Activated naive CD4-positive, alpha-beta T cell treated with Interleukin-2 at 50 U/mL for 16 hours (primary cell): ENCODE measurements at regions not wholly inside any gene's neighbourhood (a gene's known extent, or its start where the extent isn't known, plus 50 kb on each side); places are given as distances from the start of the nearest gene placed in this dataset.

Experiments used
- DNase-seq: peaks from one replicate; pipeline ENCODE4 v3.0.0-alpha.2; 2020

- no peak for DNase-seq
Measured at GRCh38 chr20:24134930-24135329, 146.4 kb upstream of the GGTLC1 start.

GRCh38 chr20:24134284-24134683 is 145.7 kb upstream of the GGTLC1 start:
- no peak for DNase-seq

DNA sequence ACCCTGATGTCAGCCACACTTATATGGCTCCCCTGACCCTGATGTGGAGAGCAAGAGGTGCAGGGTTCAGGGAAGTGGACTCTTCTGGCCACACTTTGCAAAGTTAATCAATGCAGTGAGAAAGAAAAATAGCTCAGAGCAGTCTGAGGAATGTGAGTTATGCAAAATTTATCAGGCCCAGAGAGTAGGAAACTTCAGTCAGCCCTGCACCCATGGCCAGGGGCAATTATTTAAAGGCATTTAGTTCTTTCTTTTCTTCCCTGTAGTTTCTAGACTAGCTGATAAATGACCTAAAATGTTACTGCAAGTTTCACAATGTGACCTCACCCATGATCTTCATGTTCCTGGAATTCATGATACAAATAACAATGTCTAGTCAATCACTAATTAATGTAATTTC is 143.7 kb upstream of the GGTLC1 start:
- no peak for DNase-seq

DNA sequence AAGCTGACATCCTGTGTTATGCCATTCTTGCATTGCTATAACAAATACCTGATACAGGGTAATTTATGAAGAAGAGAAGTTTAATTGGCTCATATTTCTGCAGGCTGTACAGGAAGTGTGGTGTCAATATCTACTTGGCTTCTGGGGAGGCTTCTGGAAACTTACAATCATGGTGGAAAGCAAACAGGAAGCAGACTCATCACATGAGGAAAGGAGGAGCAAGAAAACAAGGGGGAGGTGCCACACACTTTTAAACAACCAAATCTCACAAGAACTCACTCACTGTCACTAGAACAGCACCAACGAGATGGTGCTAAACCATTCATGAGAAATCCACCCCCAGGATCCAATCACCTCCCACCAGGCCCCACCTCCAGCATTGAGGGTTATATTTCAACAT is 143.1 kb upstream of the GGTLC1 start:
- no peak for DNase-seq

- DNase-seq, result no peak
Measured at GRCh38 chr20:24131281-24131680, 142.7 kb upstream of the GGTLC1 start.

- DNase-seq, result no peak
Measured at GRCh38 chr20:24129641-24130040, 141.1 kb upstream of the GGTLC1 start.

DNA sequence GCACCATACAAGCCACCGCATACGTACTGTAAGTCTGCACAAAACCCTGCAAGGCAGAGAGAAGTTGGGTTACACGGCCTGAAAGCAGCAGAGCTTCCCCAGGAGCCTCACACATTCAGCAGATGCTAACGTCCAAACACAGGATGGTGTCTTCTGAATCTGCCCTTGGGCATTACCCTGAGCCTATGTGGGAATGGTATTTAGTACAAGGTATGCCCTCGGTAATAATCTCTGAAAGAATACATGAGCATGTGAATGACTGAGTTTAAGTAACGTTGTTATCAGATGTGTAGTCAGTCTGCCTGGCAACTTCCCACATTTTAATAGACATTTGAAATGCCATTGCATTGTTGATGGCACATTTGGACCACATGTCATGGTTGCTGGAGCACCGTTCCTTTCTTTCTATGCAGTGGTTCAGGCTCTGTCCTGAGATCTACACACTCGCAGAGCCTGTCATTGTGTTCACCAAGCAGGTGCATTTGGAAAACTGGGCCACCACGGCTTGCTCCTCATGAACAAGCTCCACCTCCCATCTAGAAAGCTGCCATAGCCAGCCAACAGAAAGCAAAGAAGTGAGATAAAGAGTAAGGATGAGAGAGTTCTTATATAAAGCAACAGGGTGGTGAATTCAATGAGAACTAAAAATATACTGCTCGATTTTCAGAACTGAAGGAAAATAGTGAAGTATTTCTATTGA is 136.5 kb upstream of the GGTLC1 start:
- DNase-seq, result no peak

DNA sequence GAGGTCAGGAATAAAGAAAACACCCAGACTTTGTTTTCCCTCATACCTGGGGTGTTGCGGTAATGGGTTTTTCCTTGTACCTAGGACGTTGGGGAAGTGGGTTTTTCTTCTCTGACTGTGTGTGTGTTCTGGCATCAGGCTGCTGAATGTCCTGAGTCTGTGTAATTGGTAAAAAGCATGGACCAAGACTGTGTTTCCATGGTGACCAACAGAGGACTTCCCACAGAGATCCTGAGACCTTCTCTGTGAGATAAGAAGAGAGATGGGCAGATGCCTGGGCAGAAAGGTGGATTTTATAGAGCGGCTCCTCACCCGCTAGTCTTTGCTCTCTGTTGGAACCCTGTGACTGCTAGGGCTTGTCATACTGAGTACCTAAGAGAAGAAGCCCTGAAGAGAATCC is 135.4 kb upstream of the GGTLC1 start:
- DNase-seq, result no peak

DNA sequence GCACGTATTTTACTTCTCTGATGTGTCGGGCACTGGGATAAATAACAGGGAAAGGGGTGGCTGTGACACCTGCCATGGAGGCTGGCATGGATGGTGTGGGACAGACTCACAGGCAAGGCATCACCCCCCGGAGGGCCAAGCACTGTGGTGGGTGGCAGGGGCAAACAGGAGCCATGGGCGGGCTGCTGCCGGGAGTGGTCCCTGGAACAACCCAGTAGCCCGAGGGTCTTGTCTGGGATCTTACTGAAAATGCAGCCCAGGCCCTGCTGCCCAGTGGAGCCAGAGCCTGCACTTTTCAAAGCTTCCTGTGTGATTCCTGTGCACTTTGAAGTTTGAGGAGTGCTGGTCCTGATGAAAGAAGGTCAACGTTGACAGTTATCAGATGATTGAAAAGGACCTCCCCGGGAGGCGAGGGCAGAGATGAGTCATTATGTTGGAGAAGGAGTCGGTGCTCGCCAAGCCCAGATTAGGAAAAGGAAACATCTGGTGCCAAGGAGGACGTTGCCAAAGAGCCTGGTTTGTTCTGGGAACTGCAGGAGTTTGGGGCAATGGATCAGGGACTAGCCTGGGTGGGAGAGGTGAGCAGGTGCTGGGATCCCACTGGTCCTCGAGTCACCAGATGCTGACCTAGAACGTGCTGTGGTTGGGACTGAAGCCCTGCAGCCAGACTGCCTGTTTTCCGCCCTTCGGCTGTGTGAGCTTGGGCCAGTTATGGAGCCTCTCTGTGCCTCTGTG is 130.0 kb upstream of the GGTLC1 start:
- DNase-seq, result no peak

DNA sequence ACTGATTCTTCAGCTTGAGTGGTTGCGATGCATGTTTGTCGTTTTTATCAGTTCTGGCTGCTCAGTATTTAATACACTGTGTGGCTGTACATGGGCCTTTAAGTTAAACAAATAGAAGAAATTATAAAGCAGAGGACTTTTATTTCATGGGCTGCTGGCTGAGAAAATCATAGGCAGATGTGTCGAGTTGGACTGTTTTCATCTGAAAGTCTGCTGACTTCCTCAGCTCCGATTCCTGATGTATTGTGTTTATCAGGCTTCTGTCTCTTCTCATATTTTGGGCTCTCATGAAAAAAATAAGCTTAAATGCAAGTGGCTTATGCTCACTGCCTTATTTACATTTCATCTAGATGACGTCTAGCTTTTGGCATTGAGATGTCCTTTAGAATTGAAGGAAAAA is 129.5 kb upstream of the GGTLC1 start:
- no peak for DNase-seq

DNA sequence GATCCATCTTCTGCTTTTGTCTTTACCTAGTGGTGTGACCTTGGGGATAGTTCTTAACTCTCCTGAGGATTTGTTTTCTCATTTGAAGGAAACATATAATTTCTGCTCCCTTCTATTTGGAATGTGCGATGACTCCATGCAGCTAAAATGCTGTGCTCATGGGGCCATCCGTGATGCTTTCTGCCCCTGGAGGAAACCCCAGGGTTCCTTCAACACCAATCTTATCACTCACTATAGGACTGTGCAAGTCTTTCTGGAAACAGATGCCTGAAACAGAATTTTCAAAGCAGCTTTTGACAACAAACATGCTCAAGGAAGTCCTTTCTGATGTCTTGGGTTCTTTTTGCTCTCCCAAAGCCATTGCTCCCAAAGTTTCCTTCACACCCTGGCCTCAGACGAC is 128.8 kb upstream of the GGTLC1 start:
- no peak for DNase-seq

- DNase-seq, result no peak
Measured at GRCh38 chr20:24116611-24117010, 128.0 kb upstream of the GGTLC1 start.

- no peak for DNase-seq
Measured at GRCh38 chr20:24112360-24112759, 123.8 kb upstream of the GGTLC1 start.

GRCh38 chr20:24111858-24112257 is 123.3 kb upstream of the GGTLC1 start:
- DNase-seq, result no peak

DNA sequence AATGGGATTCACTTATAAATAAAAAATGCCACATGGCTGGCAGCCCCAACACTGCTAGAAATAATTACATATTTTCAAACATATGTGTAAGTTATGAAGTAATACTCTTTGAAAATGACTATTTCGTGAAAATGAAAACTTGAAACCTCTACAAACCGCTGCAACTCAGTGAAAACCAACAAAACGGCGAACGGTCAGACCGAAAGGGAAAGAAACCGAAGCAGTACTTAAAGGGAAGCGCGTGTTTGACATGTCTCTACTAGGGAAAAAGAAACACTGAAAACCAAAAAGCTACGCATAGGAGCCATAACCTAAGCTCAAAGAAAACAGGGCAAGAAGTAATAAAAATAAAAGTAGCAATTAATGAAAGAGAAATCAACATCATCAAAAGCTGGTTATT is 121.0 kb upstream of the GGTLC1 start:
- DNase-seq, result peak; percentile 30

DNA sequence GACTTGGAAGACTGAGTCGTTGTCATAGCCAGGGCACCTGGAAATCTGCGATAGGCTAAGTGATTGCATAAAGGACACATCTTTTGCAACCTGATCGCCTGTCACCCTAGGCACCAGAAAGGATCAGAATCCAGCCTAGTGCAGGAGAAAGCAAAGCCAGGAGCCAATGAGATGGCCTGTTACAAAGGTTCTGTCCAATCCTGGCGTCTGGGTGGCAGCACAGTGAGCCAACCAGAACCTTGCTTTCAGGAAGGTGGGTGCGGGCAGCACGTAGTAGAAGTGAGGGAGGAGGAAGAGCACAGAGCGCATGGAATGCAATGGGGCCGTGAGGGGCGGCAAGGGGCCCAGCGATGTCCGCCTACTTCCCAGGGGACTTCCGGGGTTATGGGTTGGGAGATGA is 120.4 kb upstream of the GGTLC1 start:
- DNase-seq, result peak; percentile 41

- DNase-seq, result no peak
Measured at GRCh38 chr20:24108581-24108980, 120.0 kb upstream of the GGTLC1 start.

DNA sequence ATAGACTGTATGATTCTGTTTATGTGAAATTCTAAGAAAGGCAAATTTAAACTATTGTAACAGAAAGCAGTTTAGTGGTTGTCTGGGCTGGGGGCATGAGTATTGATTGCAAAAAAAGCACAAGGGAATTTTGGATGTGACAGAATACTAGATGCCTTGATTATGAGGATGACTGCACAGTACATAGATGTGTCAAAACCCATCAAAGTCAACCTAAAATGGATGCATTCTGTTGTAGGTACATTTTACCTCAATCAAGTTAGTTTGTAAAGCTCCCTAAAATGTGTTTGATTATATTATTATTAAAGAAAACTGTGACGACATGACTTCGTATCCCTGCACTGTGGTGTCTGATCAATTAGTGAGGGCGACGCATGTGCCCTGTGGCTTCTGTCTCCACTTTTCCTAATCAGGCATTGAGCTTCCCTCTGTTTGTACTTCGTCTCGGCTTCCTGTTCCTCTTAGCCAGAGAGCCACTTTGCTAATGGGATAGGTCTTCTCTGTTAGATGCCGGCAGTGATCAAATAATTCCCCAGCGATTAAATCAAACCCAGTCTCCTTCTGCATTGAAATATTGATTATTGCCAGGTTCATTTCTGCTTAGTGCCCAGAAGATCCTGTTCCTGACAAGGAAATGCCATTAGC is 118.3 kb upstream of the GGTLC1 start:
- DNase-seq, result no peak

DNA sequence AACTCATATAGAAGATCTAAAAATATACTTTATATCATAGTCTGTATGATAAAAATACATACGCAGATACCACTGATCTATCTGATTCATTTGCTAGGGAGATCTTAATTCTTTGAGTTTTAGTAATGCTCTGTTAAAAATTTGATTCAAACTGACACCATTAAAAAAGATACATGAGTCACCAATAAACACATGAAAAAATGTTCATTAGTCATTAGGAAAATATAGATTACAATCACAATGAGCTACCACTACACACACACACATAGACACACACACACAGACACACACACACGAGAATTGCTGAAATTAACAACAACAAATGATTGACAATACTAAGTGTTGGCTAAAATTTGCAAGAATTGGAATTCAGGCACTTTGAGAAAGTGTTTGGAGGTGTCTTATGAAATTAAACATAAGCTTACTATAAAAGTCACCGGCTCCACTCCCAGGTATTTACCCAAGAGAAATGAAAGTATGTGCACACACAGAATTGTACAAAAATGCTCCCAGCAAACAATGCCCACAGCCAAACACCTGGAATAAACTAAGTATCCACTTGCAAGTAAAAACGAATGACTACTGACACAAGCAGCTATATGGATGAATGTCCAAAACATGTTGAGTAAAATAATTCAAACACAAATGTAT is 117.7 kb upstream of the GGTLC1 start:
- DNase-seq, result no peak

- DNase-seq, result no peak
Measured at GRCh38 chr20:24102749-24103333, 114.3 kb upstream of the GGTLC1 start.

- no peak for DNase-seq
Measured at GRCh38 chr20:24102290-24102689, 113.7 kb upstream of the GGTLC1 start.

DNA sequence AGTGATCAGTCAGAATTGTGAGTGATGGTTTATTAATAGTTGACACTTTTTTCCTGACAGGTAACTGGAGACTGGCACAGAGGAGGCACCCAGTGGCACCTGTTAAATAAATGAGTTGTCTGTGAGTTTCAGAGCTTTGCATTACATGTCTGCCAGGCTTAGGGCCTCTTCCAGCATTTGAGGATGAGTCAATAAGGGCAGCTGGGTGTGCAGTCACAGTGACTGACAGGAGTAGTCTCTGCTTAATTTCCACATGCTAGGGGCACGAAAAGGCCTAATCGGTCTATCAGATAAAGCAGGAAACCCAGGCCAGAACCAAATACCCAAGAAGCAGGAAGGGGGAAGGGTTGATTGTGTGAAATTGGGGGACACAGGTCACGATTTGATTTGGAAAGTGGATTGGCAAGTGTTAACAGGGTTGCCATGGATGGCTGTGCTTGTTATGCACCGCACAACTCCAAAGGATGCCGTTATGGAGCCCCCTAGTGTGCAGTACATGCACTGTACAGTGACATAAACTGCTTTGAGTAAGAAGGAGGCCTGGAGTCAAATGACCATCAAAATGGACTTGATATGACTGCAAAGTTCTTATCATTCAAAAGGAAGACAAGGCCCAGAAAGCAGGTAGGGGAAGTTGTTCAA is 111.9 kb upstream of the GGTLC1 start:
- peak; percentile 50 for DNase-seq

DNA sequence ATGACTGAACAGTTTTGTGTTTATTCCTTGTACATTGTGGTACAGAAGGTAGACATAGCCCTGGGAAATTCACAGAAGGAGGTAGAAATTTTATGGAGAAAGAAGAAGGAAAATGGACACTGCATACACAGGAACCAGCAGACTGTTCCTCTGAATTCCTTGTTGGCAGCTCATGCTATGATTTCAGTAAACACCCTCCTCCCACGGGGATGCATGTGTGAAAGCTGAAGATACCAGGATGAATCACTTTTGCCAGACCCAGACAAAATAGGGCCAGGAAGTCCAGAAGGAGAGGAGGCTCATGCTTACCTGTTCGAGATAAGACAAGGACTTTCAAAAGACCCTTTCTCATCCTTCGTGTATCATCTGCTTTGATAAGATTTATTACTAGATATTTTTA is 110.3 kb upstream of the GGTLC1 start:
- DNase-seq, result no peak
